ENCODE measurements at regions not wholly inside any gene's neighbourhood (a gene's known extent, or its start where the extent isn't known, plus 50 kb on each side); places are given as distances from the start of the nearest gene placed in this dataset.
A peak's percentile ranks its signal among the peaks of the same experiment; 100 is the strongest.

- no peak for TF ChIP-seq CTCF (IDR thresholded peaks at IDR 0.05; ENCODE audit: control insufficient read depth, extremely low read depth, insufficient read depth)
- no peak overlapping the region for H3K4me3 ChIP-seq (ENCODE audit: low read depth, low read length)
- DNase-seq (ENCODE audit: low read depth): no peak
These were observed 289.7 kb downstream of the SLITRK6 start for GRCh38 chr13:85509512-85509911.

GRCh38 chr13:85508683-85509329 lies 290.4 kb downstream of the SLITRK6 start:
- no peak overlapping the region for H3K4me3 ChIP-seq (ENCODE audit: low read depth, low read length)
- peak; percentile 15; the same call in 1 of the 2 replicates for TF ChIP-seq CTCF (IDR thresholded peaks at IDR 0.05; ENCODE audit: control insufficient read depth, extremely low read depth, insufficient read depth)
- DNase-seq (ENCODE audit: low read depth): no peak

GRCh38 chr13:85503797-85504196 lies 295.4 kb downstream of the SLITRK6 start:
- no peak overlapping the region for H3K4me3 ChIP-seq (ENCODE audit: low read depth, low read length)
- TF ChIP-seq CTCF (IDR thresholded peaks at IDR 0.05; ENCODE audit: control insufficient read depth, extremely low read depth, insufficient read depth): no peak
- DNase-seq (ENCODE audit: low read depth): peak; percentile 69

- H3K4me3 ChIP-seq (ENCODE audit: low read depth, low read length): no peak overlapping the region
- DNase-seq (ENCODE audit: low read depth): no peak
- TF ChIP-seq CTCF (IDR thresholded peaks at IDR 0.05; ENCODE audit: control insufficient read depth, extremely low read depth, insufficient read depth): no peak
These were observed 297.6 kb downstream of the SLITRK6 start for GRCh38 chr13:85501616-85502015.

- TF ChIP-seq CTCF (IDR thresholded peaks at IDR 0.05; ENCODE audit: control insufficient read depth, extremely low read depth, insufficient read depth): no peak
- DNase-seq (ENCODE audit: low read depth): no peak
- H3K4me3 ChIP-seq (ENCODE audit: low read depth, low read length): no peak overlapping the region
These were observed 298.4 kb downstream of the SLITRK6 start for GRCh38 chr13:85500696-85501256.

- TF ChIP-seq CTCF (IDR thresholded peaks at IDR 0.05; ENCODE audit: control insufficient read depth, extremely low read depth, insufficient read depth): no peak
- H3K4me3 ChIP-seq (ENCODE audit: low read depth, low read length): no peak overlapping the region
- DNase-seq (ENCODE audit: low read depth): no peak
These were observed 300.4 kb downstream of the SLITRK6 start for GRCh38 chr13:85498774-85499173.

GRCh38 chr13:85497652-85498051 lies 301.6 kb downstream of the SLITRK6 start:
- TF ChIP-seq CTCF (IDR thresholded peaks at IDR 0.05; ENCODE audit: control insufficient read depth, extremely low read depth, insufficient read depth): no peak
- no peak overlapping the region for H3K4me3 ChIP-seq (ENCODE audit: low read depth, low read length)
- no peak for DNase-seq (ENCODE audit: low read depth)

Data from LNCaP clone FGC (cell line).